AG04449 (cell line): ENCODE measurements at regions not wholly inside any gene's neighbourhood (a gene's known extent, or its start where the extent isn't known, plus 50 kb on each side); places are given as distances from the start of the nearest gene placed in this dataset.

Source experiments
- CTCF ChIA-PET: fragments of 350-600 bp; formaldehyde crosslinking; extraction: SDS; loops from one replicate; lab custom pipeline; 2021; ENCODE audit warnings: antibody characterized with exemption; lab: Yijun Ruan, JAX
- POLR2A ChIA-PET: fragments of 400-600, 350-600 bp; formaldehyde crosslinking; extraction: SDS; loops from one replicate; lab custom pipeline; 2020; ENCODE audit warnings: antibody characterized with exemption, inconsistent platforms; lab: Yijun Ruan, JAX
- DNase-seq: peaks from one replicate; pipeline ENCODE4 v3.0.0-alpha.2; 2010; ENCODE audit warnings: low read depth, low spot score
- H3K4me3 ChIP-seq: 2 replicates; pipeline ENCODE4 v1.5.1; 2011; ENCODE audit warnings: low read depth, mild to moderate bottlenecking, control low read depth, low read length
- CTCF ChIP-seq: IDR thresholded peaks from one replicate; pipeline ENCODE4 v1.5.1; 2011; ENCODE audit warnings: mild to moderate bottlenecking, moderate library complexity, low read length, control low read depth, inconsistent platforms; ENCODE audit not compliant: insufficient read depth; ENCODE audit errors: missing control alignments

GRCh38 chr9:30711591-30711990 is 1672.9 kb upstream of the ACO1 start:
- no peak for DNase-seq
- ChIA-PET POLR2A (no interaction called here), CTCF (no interaction called here)
- no peak for TF ChIP-seq CTCF
- H3K4me3 ChIP-seq, result no peak overlapping the region

- no peak overlapping the region for H3K4me3 ChIP-seq
- TF ChIP-seq CTCF, result no peak
- DNase-seq, result no peak
- POLR2A ChIA-PET, result no interaction called here
- CTCF ChIA-PET, result no interaction called here
Measured at GRCh38 chr9:30713243-30713642, 1671.2 kb upstream of the ACO1 start.

GRCh38 chr9:30714389-30714788 is 1670.1 kb upstream of the ACO1 start:
- ChIA-PET POLR2A (no interaction called here), CTCF (no interaction called here)
- TF ChIP-seq CTCF, result no peak
- no peak overlapping the region for H3K4me3 ChIP-seq
- DNase-seq, result no peak

- POLR2A ChIA-PET, result no interaction called here
- CTCF ChIA-PET, result no interaction called here
- DNase-seq, result no peak
- no peak for TF ChIP-seq CTCF
- no peak overlapping the region for H3K4me3 ChIP-seq
Measured at GRCh38 chr9:30718483-30718882, 1666.0 kb upstream of the ACO1 start.

- CTCF ChIA-PET, result no interaction called here
- no peak for TF ChIP-seq CTCF
- DNase-seq, result no peak
- H3K4me3 ChIP-seq, result no peak overlapping the region
- POLR2A ChIA-PET, result no interaction called here
Measured at GRCh38 chr9:30722065-30722464, 1662.4 kb upstream of the ACO1 start.

GRCh38 chr9:30723656-30724055 is 1660.8 kb upstream of the ACO1 start:
- no peak for DNase-seq
- CTCF ChIA-PET, result no interaction called here
- no peak overlapping the region for H3K4me3 ChIP-seq
- POLR2A ChIA-PET, result no interaction called here
- no peak for TF ChIP-seq CTCF
